Tongue (tissue), 1 donor: ENCODE measurements at regions not wholly inside any gene's neighbourhood (a gene's known extent, or its start where the extent isn't known, plus 50 kb on each side); places are given as distances from the start of the nearest gene placed in this dataset.

Experiments
- DNase-seq: peaks from one replicate; pipeline ENCODE4 v3.0.0-alpha.2; 2015

DNA sequence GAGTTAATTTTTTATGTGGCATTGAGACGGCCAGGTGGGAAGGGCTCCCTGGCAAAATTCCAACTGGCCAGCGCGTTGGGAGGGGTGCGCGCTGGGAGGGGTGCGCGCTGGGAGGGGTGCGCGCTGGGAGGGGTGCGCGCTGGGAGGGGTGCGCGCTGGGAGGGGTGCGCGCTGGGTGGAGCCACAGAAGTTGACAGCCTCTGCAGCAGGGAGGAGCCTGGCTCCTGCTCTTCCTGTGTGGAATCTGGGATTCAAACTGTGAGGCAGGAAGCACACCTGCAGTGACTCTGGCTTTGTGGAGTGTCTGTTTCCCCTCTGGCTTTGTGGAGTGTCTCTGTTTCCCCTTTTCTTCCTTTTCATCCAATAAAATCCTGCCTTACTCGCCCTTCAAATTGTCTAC lies 147.9 kb upstream of the CBLN2 start:
- no peak for DNase-seq

DNA sequence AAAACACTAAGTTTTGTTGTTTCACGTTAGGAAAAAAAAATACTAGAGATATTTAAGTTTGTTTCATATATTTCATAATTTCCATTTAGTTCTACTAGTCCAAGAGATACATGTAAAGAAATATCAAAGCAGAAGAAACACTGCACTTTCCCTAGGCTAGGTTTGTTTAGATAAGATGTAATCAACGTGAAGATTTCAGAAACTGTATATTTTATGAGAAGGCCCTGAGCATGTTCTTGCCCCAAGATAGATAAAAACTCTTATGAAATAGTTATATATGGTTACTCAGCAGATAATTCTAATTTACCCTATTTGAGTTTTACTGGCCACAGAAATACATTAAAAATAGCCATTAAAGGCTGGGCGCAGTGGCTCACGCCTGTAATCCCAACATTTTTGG lies 143.6 kb upstream of the CBLN2 start:
- DNase-seq: no peak

DNA sequence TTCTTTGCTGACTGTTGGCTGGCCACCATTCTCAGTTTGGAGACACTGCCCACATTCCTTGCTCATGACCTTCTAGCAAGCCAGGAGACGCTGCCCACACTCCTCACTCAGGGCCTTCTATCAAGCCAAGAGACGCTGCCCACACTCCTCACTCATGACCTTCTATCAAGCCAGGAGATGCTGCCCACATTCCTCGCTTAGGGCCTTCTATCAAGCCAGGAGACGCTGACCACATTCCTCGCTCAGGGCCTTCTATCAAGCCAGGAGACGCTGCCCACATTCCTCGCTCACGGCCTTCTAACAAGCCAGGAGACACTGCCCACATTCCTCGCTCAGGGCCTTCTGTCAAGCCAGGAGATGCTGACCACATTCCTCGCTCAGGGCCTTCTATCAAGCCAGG lies 131.3 kb upstream of the CBLN2 start:
- no peak for DNase-seq

DNA sequence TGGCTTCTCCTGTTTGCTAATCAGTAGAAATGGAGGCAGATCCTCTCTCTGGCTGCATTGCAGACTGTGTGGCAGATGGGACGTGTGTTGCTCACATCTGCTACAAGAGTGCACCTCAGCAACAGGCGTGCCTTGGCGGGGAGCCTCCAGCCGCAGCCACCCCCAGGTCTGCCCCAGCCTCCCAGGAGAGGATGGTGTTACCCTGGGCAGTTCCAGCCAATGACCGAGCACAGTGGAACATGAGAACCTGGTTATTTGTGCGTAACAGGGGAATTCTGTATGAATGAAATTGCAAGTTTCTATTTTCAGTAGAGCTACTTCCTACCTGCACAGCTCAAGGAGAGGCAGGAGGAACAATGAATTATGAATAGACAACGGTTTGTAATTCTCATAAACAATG lies 130.6 kb upstream of the CBLN2 start:
- DNase-seq: no peak

DNA sequence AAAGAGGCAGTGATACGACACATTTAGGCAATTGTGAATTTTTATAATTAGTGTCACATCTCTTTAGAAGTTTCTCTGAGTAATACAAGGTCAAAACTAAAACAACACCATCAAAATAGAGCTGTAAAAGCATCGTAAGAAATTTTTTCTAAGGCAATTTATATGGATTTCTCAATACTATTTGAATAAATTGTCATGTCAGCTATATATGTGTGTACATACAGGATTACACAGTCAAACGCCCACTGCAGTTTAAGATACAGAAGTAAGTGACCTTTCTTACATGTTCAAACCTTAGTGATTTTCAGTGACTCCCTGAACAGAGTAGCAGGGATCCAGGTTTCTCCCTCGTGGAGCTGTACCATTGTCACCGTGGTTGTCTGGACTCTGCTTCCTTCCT lies 129.1 kb upstream of the CBLN2 start:
- DNase-seq: no peak

DNA sequence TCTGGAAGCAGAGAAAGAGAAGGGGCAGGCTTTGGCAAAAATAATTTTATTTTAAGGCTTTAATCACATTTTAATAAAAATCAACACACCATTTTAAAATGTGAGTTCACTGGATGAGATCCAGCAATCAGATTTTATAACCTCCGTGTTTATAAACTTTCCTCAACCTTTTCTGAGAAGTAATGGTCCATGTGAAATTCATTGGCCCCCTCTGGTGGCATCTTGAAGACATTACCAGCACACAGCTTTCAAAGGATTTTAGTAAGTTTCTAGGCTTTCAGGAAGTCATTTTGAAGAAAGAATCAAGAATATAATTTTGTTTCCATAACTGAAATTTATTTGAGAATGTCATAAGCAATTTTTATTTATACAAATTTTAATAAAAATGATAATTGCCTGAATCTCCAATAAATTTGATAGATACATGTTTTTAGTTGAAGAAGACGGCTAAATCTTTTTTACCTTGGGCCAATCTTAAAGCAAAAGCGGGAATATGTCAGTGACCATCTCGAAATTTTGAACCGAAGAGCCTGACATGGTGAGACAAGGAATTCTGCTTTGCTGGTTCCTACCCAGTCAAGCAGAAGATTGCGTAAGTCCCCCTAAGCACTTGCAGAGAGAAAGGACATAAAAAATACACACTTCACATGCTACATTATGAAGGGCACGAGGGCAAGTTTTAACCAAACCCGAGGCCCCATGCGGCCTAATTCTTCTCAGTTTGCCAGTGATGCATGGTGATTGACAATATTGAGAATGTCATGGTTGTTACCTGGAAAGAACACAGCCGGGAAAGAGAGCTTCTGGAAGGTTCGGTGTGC lies 128.4 kb upstream of the CBLN2 start:
- peak; percentile 54 for DNase-seq

DNA sequence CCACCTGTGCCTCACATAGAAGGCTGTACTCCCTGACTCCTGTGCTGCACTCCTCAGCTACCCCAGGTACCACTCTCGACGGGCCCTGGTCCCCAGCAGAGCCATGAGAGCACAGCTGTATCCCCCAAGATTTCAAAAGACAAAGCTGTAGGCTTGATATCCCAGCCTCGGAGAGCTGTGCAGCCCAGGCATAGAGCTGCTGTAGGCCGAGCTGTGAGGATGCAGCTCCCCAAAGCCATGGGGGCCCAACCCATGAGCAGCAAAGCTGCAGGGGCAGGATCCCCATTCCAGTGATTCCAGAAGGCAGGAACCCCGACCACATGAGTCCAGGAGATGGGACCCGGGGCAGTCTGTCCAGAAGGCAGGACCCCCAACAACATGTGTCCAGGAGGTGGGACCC lies 123.8 kb upstream of the CBLN2 start:
- no peak for DNase-seq

DNA sequence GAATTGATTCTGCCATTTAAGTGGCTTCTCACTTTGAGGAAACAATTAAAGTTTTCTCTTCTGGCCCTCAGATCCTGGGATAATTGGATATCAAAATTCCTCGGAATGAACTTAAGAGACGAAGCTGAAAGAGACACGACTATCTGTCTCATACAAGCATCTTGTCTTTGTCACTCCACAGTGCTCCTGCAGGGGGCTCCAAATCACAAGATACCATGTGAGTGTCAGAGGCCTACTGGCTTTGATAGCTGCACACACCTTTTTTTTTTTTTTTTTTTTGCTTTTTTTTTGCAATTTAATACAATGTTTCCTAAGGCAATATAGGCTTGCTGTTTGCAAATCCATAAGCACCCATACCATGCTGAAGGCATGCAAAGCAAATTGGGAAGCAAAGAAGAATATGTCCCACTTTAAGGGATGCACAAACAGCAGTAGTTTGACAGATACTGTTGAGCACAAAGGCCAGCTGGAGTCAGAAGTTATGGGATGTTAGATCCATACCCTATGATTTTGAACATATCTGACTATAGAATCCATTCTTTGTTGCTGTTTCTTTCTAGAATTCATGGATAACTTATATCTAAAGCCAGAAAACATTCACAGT lies 109.0 kb upstream of the CBLN2 start:
- peak; percentile 45 for DNase-seq

DNA sequence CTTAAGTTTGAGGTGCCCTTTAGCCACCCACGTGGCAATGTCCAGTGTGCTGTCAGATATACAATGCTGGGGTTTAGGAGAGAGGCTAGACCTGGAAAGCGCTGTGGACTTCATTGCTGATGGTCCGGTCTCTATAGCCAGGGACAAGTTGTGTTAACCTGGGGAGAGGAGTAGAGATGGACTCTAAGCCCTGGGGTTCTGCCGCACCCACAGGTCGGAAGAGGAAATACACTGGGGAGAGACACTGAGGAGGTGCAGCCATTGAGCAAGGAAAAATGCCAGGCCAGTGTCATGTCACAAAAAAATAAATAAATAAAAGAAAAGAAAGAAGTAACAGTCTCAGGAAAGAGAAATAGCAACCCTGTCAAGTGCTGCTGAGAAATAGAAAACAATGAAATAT lies 106.9 kb upstream of the CBLN2 start:
- no peak for DNase-seq

DNA sequence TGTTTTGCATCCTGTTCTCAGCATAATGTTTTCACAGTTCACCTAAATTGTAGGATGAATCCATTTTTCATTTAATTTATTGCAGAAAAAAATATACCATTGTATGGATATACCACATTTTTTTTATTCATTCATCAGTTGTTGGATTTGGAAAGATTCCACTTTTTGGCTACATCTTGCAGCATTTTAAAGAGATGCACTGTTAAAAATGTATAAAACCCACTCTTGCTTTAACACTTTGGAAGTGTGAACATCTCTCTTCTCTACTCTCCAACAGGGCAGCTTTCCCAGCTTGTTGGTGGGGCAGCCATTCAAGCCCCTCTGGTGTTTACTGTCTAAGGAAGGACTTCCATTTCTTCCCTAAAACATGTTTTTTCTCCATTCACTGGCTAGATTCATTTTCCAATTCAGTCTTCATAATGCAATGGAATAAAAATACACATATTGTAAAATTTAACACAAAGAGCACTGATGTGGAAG lies 104.4 kb upstream of the CBLN2 start:
- no peak for DNase-seq

DNA sequence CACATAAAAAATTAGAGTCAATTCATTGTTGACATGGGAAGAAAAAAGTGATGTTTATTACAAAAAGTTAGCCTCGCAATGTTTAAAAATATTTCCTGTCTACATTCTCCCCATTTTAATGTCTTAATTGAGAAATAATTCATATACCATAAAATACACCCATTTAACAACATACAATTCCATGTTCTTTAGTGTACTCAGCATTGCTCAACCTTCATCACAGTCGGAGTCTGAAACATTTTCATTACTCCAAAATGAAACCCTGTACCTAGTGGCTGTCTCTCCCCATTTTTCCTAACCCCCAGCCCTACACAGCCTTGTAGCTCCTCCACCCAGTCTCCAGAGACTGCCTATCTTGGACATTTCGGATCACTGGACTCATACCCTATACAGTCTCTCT lies 103.9 kb upstream of the CBLN2 start:
- no peak for DNase-seq

DNA sequence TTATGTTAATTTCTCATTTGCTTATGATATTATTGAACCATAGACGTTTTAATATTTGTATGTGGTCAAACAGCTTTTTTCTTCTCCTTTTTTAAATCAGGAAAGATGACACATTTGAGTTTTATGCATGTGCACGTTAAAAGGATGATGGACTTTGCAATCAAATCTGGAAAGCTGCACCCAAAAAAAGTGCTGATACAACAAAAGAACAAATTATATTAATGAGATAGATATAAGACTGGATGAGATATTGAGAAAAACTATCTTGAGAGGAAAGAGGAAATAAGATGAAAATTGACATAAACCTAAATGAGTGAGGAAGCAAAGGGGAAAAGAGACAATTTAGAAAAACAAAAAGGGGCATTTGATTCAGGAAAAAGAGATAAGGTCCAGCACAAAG lies 96.4 kb upstream of the CBLN2 start:
- DNase-seq: no peak

DNA sequence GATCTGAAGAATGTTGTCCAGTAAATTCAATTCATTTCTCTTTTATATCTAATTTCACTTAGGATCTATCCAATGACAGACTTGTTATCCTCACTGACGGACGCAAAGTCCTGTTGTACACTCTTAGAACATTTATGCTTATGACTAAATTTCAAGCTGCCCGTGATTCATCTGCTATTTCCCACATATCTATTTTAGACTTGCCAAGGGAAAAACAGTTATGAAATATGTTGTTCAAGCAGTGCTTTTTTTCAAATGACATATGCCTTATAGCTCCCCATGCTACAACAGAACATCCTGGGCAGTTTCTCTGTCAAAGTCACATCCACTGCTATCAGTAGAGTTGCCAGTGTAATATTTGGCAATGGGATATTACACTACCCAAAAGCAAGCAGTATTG lies 94.2 kb upstream of the CBLN2 start:
- no peak for DNase-seq

DNA sequence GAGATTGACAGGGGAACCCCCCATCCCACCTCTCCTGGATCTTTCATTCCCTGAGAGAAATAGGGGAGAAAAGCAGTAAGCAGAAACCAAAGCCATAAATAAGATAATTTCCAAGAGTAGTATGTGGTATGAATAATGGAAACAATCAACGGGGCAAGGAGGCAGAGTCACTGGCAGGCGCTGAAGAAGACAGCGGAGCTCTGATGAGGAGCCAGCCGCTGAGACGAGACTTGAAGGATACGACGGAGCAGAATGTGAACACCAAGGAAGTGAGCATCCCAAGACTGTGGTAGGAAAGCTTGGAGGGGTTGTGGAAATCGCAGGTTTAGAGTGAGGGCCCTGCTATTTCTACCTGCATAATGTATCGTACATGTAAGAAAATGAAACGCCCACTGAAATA lies 93.6 kb upstream of the CBLN2 start:
- no peak for DNase-seq

DNA sequence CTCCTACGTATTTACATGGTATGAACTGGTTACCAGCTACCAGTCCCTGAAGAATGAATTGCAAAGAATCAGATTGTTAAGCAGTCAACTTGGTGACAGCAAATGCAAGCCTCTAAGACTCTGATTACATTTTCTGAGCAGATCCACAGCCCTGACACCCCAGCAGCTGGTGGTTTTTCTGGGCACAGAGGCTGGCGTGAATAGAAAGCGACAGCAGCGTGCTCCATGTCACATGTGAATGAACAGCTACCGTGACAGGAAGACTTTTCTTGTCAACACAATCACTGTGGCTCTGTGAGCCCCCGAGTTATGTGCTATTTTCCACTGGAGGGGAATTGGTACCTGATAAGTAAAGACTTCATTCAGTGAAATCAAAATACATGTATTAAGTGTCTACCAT lies 93.2 kb upstream of the CBLN2 start:
- DNase-seq: peak; percentile 56

DNA sequence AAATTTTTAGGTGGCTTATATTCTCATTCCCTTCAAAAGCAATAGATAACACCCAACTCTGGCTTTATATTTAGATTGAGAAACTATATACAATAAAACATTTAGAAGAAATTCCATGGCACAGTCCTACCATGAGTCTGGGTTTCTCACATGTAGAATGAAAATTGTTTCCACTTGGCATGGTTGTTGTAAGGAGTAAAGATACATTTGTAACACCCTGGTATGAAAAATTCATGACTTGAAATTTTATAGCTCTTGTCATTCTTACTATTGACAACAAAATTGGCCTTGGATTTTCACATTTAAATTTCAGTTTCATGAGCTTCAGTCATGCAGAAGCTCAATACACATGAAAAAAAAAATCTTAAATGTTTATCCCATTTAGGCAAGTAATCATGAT lies 92.5 kb upstream of the CBLN2 start:
- no peak for DNase-seq

DNA sequence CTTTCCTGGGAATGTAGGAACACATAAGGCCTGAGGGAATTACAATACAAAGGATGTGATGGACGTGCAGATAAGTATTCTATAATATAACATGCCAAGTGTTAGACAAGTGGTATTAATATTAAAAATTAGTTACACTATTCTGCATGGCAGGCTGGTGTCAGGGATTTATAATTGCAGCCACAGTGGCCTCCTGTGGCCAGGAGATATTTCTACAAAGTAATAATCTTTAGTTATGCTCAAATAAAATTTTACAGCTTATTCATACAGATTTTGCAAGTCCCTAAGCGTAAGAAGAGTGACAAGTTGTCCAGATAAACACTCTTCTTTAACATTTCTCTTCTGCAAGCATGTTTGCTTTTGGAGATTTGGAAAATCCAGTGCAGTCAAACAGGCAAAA lies 90.4 kb upstream of the CBLN2 start:
- DNase-seq: no peak

DNA sequence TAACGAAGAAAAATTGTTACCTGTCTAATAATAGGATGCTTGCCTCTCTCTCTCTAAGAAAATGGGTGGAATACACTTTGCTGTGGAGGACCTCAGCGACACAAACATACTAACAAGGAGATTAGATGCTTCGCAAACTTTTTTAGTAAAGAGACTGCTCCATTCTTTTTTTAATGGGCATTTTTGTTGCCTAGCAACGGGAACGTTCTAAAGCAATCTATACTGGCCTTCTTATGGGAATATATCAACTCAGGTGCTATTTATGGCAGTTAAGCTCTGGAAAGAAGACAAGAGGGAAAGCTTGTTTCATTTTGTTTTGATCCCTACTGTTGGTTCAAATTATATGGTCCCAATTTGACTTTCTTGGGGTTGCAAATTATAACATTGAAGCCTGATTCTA lies 86.8 kb upstream of the CBLN2 start:
- no peak for DNase-seq

DNA sequence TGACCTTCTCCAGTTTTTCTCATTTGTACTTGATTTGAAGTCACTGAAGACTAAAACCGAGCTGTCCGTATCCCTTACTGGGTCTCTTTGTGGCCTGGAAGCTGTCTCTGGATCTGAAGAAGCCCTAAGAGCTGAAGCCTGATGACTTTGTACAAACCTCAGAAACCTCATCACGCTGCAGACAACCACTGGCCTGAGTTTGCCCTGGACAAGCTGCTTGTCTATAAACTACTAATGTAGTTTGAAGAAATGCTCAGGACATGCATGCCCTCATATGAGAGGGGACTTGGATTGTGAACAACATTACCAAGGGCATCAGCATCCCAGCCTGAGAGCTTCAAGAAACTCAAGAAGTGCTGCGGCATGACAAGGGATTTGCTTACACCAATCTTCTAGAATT lies 79.3 kb upstream of the CBLN2 start:
- DNase-seq: no peak

DNA sequence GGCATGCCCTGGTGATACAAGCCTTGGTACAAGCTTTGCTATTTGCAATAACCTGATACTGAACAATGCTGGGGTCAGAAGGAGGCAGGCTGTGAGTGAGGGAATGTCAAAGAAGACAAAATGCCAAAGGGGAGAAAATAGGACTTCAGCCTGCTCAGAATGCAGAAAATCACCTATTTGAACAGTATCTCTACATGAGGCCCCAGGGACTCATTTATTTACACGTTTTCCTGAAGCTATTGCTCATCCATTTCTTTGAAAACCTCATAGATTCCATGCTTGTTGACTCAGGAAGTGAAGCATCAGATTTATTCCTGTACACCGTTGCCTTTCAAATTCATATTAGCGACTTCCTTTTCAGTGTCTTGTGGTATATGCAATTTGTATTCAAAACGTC lies 69.4 kb upstream of the CBLN2 start:
- DNase-seq: no peak

DNA sequence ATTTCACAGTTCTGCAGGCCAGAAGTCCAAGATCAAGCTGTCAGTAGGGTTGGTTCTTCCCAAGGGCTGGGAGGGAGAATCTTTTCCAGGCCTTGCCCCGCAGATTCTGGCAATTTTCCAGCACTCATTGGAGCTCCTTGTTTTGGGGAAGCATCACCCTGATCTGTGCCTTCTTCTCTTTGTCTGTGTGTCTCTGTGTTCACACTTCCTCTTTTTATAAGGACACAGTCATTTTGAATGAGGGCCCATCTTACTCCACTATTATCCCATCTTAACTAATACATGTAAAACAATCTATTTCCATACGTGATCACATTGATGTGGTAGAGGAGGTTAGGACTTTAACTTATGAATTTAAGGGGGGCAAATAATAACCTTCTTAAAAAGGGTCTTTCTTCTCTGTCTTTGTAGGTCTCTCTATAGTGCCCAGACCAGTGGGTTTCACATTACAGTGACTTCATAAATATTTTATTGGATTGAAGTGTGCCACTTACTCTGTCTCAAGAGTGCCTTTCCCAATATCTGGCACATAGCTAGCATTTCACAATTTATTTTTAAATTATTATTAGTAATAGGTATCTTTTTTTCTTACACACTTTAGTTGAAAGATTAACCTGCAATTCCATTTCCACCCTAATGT lies 68.9 kb upstream of the CBLN2 start:
- no peak for DNase-seq

DNA sequence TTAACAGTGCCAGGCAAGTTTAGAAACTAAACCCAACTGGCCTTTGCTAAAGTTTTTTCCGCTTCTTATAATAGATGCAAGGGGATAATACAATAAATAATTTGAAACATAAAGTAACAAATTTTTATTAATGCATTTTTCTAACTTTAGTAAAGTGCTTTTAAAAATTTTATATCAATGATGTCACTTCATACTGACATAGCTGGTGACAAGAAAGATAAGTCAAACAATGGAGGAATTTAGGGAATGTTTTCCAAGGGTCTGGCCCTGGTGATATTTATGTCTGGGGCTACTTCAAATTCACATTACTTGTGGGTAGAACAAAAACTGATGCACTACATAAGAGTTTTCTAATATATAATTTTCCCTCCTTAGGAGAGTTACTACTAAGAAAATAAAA lies 61.2 kb upstream of the CBLN2 start:
- no peak for DNase-seq

DNA sequence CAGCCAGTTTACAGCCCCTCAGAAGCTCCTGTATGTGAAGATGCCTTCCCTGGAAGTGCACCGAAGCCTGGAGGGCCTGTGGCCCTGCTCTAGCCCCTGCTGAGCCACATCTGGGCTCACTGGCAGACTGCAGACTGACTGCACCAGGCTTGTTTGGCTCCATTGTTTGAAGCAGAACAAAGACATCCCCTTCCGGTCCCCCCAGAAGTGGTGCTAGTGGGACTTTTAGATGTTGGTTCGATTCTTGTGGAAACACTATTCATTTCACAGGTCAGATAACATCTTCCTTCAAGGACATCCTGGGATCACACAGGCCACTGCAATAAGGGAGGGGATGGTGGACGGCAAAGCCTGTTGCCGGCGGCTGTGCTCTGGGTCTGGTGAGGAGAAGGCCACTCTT lies 57.8 kb upstream of the CBLN2 start:
- no peak for DNase-seq

DNA sequence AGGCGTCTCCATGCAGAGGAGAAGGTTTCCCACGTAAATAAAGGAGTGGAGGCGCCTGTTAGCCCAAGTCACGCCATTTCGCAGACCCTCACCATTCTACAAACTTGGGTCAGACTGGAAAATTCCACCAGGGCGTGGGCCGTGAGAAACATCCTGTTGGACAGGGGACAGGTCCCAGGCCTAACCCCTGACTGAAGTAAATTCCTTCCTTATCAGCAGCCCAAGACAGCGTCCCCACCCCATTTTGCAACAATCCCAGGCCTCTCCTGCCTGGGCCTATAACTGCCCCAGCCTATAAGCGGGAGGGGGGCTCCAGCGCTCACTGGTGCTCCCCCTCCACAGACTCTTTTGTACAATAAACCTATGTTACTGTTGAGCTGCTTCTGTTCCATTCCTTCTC lies 57.3 kb upstream of the CBLN2 start:
- no peak for DNase-seq
